ENCODE measurements at regions not wholly inside any gene's neighbourhood (a gene's known extent, or its start where the extent isn't known, plus 50 kb on each side); places are given as distances from the start of the nearest gene placed in this dataset.

DNA sequence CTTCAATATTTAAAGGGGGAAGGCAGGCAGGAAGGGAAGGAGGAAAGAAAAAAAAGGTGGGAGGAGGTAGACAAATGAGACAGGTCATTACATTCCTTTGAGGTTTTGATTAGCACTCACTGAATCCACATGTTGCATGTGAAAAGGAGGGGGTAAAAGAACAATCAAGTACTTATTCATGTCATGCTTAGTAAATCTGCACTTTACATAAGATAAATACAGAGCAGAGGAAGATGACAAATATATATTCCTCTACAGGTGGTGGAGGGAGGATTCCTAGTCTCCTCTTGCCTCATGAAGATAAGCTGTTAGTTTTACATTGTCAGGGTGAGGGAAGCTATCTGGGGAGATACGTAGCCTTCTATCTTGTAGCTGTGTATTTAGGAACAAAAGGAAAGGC, 1645.4 kb upstream of the SPRY2 start:
- TF ChIP-seq, protein P1, sequence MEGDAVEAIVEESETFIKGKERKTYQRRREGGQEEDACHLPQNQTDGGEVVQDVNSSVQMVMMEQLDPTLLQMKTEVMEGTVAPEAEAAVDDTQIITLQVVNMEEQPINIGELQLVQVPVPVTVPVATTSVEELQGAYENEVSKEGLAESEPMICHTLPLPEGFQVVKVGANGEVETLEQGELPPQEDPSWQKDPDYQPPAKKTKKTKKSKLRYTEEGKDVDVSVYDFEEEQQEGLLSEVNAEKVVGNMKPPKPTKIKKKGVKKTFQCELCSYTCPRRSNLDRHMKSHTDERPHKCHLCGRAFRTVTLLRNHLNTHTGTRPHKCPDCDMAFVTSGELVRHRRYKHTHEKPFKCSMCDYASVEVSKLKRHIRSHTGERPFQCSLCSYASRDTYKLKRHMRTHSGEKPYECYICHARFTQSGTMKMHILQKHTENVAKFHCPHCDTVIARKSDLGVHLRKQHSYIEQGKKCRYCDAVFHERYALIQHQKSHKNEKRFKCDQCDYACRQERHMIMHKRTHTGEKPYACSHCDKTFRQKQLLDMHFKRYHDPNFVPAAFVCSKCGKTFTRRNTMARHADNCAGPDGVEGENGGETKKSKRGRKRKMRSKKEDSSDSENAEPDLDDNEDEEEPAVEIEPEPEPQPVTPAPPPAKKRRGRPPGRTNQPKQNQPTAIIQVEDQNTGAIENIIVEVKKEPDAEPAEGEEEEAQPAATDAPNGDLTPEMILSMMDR (IDR thresholded peaks at IDR 0.05; ENCODE audit: low read depth, low read length), result no peak
- H3K4me3 ChIP-seq (ENCODE audit: low read depth, low read length), result no peak overlapping the region

DNA sequence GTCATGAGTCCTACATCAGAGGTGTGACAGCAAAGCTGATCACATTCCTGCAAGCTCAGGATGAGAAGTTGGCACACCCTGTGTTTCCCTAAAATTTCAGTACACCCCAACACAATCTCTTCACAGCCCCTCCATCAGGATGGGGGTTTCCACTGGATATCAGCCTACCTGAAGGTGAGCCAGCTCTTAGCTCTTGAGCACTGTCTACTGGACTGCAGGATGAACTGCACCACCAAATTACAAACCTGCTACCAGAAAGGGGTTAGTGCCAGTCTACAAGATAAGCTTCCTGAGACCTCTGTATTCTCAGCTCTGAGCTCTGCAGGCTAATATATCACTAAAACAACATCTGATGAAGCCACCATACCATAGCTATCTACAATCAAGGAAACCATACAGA, 1616.2 kb upstream of the SPRY2 start:
- TF ChIP-seq, protein P1 (IDR thresholded peaks at IDR 0.05; ENCODE audit: low read depth, low read length), result no peak
- H3K4me3 ChIP-seq (ENCODE audit: low read depth, low read length), result no peak overlapping the region

- no peak overlapping the region for H3K4me3 ChIP-seq (ENCODE audit: low read depth, low read length)
- TF ChIP-seq, protein P1 (IDR thresholded peaks at IDR 0.05; ENCODE audit: low read depth, low read length), result no peak
These were observed 1589.1 kb upstream of the SPRY2 start for GRCh38 chr13:81929988-81930387.

GRCh38 chr13:81927347-81927746, 1586.4 kb upstream of the SPRY2 start:
- TF ChIP-seq, protein P1 (IDR thresholded peaks at IDR 0.05; ENCODE audit: low read depth, low read length), result no peak

GRCh38 chr13:81917810-81918209, 1576.9 kb upstream of the SPRY2 start:
- H3K4me3 ChIP-seq (ENCODE audit: low read depth, low read length), result no peak overlapping the region
- TF ChIP-seq, protein P1 (IDR thresholded peaks at IDR 0.05; ENCODE audit: low read depth, low read length), result no peak

More at GRCh38 chr13:81927347-81927746, 1586.4 kb upstream of the SPRY2 start:
- no peak overlapping the region for H3K4me3 ChIP-seq (ENCODE audit: low read depth, low read length)

DNA sequence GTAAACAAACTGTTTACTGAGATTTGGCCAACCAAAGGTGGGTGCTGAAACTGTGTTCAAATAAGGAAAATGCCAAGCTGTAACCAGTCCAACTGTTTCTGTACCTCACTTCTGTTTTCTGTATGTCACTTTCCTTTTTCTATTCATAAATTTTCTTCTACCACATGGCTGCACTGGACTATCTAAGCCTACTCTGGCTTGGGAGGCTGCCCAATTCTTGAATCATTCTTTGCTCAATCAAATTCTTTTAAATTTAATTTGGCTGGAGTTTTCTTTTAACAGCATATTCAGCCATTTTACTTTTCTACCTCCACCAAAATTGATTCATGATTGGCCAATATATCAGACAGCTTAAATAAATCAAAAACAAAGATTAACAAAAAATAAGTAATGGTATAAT, 1575.5 kb upstream of the SPRY2 start:
- H3K4me3 ChIP-seq (ENCODE audit: low read depth, low read length), result no peak overlapping the region
- TF ChIP-seq, protein P1 (IDR thresholded peaks at IDR 0.05; ENCODE audit: low read depth, low read length), result no peak

DNA sequence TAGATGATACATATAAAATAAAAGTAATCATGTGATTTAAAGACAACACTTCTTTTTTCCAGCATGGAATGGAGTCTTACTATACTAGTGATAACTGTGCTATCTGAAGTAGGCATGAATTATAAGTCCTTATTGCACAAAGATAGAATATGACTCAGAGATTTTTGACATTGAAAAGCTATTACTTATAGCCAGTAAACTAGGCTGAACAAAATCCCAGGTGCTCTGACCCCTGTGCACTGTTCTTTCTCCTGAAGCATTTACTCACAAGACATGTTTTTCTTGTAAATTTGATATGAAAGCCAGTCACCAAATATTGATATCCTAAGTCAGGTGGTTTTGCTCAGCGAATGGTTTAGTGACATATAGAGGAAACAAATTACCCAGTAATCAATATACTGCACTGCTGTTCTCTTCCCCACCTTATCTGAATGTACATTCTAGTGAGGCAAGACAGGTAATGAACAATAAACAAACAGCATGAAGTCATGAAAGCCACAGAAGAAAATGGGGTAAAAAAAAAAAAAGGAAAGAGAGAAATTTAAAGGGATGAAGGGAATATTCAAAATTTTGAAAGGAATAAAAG, 1567.0 kb upstream of the SPRY2 start:
- H3K4me3 ChIP-seq (ENCODE audit: low read depth, low read length), result no peak overlapping the region
- TF ChIP-seq, protein P1 (IDR thresholded peaks at IDR 0.05; ENCODE audit: low read depth, low read length), result no peak

Measured in WI38 (cell line).